ENCODE measurements at regions not wholly inside any gene's neighbourhood (a gene's known extent, or its start where the extent isn't known, plus 50 kb on each side); places are given as distances from the start of the nearest gene placed in this dataset.

DNA sequence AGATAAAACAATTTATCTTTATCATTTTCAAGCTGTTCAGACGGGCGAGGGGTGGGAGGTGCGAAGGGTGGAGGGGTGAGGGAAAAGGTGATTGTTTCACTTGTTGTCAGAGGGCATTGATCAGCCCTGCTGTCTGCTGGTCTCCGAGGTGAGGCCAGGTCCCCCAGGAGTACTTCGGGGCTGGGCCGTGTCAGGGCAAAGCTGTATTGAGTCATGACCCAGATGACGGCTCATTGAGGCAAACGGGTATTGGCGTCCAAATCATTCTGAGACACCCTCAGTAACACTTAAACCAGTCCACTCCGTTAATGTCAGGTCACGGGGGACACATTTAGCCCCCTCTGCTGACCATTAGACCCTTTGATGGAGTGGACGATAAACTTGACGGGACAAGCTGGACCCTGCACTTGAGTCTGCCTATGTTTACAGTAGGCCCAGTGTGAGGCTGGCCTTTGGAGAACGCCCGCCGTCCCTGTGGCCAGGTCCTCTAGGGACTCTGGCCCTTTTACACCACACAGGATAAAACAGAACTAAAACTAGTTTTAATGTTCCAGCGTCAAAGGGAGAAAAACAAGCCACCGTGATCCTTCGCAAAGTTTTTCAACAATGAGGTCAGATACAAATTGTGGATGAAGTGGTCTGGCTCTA, 502.2 kb upstream of the ZFHX3 start:
- Histone ChIP-seq H3K27me3 (ENCODE audit: control insufficient read depth, insufficient read depth, low read length) (peaks cover 15% of the 10 kb centered on the region), H3K9ac (ENCODE audit: low read length) (no peak overlapping the region), H3K4me1 (ENCODE audit: control insufficient read depth, insufficient read depth, low read length) (no peaks in the 10 kb centered on the region), H3K36me3 (ENCODE audit: control insufficient read depth, insufficient read depth, low read length) (no peaks in the 10 kb centered on the region), H3K9me3 (ENCODE audit: control insufficient read depth, low read length) (no peaks in the 10 kb centered on the region), H3K4me3 (ENCODE audit: low read length) (no peak overlapping the region)

DNA sequence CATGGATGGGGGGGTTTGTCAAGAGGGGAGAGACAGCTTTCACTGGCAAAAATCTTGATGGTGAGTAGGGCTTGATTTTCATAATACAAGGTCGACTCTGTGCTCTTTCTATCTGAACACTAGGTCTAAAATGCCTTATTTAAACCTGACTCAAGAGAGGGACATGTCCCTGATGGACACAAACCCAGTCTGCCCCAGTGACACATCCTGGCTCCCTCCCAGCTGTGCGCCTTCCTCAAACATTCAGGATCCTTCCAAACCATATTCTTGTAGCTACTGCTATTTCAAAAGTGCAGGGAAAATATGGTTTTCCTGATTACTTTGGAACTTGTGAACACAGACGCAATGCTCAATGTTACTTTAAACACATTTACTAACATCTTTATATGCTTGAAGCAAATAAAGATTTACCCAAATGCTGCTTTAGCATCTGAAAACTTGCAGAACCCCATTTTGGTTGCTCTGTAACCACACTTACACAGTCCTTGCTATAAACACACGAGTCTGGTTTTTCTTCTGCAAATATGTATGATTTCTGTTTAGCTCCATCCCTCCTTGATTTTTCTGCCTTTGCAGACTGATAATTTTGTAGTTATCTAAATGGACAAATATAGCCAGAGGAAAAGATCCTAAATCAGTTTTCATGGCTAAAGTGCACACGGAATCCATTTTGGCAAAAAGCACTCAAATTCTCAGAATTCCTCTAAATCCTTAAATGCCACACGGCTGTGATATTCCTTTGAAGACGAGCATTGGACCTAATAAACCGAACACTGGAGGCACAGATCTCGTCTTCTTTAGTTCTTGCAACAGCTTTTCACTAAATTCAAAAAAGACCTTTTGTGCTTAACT, 499.9 kb upstream of the ZFHX3 start:
- Histone ChIP-seq H3K27me3 (ENCODE audit: control insufficient read depth, insufficient read depth, low read length) (peaks cover 31% of the 10 kb centered on the region), H3K4me3 (ENCODE audit: low read length) (no peak overlapping the region), H3K36me3 (ENCODE audit: control insufficient read depth, insufficient read depth, low read length) (no peaks in the 10 kb centered on the region), H3K9me3 (ENCODE audit: control insufficient read depth, low read length) (no peaks in the 10 kb centered on the region), H3K4me1 (ENCODE audit: control insufficient read depth, insufficient read depth, low read length) (no peaks in the 10 kb centered on the region), H3K9ac (ENCODE audit: low read length) (no peak overlapping the region)

DNA sequence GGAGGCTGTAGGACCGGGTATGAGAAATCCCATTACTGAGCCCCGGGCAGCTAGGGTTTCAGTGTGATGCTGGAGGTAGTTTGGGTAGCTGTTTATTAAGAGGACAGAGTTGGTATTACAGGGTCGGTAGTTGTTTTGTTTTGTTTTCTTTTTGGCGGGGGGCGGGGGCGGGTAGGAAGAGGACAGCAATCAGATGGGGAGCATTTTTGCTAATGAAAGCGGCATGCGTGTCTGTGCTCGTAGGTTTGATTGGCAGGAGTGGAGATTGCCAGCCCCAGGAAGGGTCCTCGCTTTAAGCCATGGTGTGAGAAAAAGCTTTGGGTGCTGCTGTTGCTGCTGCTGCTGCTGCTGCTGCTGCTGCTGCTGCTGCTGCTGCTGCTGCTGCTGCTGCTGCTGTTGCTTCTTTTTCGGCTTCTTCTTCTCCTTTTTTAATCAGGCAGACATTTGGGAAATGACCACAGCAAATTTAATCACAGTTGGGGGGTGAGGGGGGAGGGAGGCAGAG, 498.5 kb upstream of the ZFHX3 start:
- Histone ChIP-seq H3K36me3 (ENCODE audit: control insufficient read depth, insufficient read depth, low read length) (no peaks in the 10 kb centered on the region), H3K9me3 (ENCODE audit: control insufficient read depth, low read length) (no peaks in the 10 kb centered on the region), H3K4me3 (ENCODE audit: low read length) (no peak overlapping the region), H3K4me1 (ENCODE audit: control insufficient read depth, insufficient read depth, low read length) (no peaks in the 10 kb centered on the region), H3K9ac (ENCODE audit: low read length) (no peak overlapping the region), H3K27me3 (ENCODE audit: control insufficient read depth, insufficient read depth, low read length) (peaks cover 31% of the 10 kb centered on the region)

DNA sequence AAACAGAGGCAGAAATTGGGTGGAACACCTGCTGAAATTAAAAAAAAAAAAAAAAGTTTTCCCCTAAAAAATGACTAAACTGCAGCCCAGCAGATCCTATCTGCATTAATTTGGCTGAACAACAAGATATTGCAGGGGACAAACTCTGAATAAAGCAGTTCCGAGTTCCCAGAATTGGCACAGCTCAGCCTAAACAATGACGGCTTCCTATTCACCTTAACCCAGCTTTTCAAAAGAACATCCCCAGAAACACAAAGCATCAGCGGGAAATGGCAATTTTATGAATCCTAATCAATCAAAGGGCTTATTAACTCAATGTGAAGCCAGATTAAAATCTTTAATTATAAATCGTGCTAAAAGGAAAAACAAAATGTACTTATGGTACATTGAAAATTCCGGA, 497.8 kb upstream of the ZFHX3 start:
- Histone ChIP-seq H3K27me3 (ENCODE audit: control insufficient read depth, insufficient read depth, low read length) (peaks cover 31% of the 10 kb centered on the region), H3K36me3 (ENCODE audit: control insufficient read depth, insufficient read depth, low read length) (no peaks in the 10 kb centered on the region), H3K9ac (ENCODE audit: low read length) (no peak overlapping the region), H3K4me3 (ENCODE audit: low read length) (no peak overlapping the region), H3K4me1 (ENCODE audit: control insufficient read depth, insufficient read depth, low read length) (no peaks in the 10 kb centered on the region), H3K9me3 (ENCODE audit: control insufficient read depth, low read length) (no peaks in the 10 kb centered on the region)

DNA sequence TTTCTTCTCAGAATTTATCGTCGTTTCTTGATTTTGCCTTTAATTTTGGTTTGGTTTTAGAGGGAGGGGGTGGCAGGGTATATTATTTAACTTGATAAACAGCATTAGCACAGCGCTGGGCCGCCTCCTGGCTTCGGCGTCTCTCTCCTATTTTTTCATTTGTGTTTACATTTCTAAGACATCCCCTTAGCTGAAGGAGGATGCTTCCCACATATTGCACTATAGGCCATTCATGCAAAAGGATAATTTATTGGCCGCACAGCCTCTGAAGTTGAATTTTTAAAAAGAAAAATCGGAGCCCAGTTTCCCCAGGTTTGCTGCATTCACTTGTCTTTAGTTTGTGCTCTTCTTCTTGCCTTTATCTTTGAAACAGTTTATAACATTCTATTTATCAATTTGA, 497.4 kb upstream of the ZFHX3 start:
- H3K9ac ChIP-seq (ENCODE audit: low read length): no peak overlapping the region
- H3K4me3 ChIP-seq (ENCODE audit: low read length): no peak overlapping the region
- H3K27me3 ChIP-seq (ENCODE audit: control insufficient read depth, insufficient read depth, low read length): peaks cover 31% of the 10 kb centered on the region

DNA sequence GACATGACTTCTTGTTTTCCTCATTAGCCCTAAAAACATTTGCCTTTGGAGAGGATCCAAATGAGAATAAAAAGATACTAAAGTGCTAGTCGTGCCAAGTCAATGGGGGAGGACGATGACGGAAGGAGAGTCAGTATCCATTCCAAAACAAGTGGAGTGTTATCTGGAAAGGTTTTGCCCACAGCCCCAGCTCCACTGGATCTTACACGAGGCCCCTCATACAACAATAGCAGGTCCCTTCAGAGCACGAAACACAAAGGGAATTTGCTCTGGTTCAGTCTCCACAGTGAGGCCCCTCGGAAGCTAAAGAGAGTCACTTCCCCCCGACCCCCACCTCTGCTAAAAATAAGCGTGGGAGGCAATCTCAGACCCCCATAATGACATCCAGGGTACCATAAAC, 496.9 kb upstream of the ZFHX3 start:
- Histone ChIP-seq H3K9me3 (ENCODE audit: control insufficient read depth, low read length) (no peaks in the 10 kb centered on the region), H3K27me3 (ENCODE audit: control insufficient read depth, insufficient read depth, low read length) (peaks cover 31% of the 10 kb centered on the region), H3K4me1 (ENCODE audit: control insufficient read depth, insufficient read depth, low read length) (no peaks in the 10 kb centered on the region), H3K4me3 (ENCODE audit: low read length) (no peak overlapping the region), H3K9ac (ENCODE audit: low read length) (no peak overlapping the region), H3K36me3 (ENCODE audit: control insufficient read depth, insufficient read depth, low read length) (no peaks in the 10 kb centered on the region)

More for the DNA sequence above, 497.4 kb upstream of the ZFHX3 start:
- Histone ChIP-seq H3K36me3 (ENCODE audit: control insufficient read depth, insufficient read depth, low read length) (no peaks in the 10 kb centered on the region), H3K4me1 (ENCODE audit: control insufficient read depth, insufficient read depth, low read length) (no peaks in the 10 kb centered on the region), H3K9me3 (ENCODE audit: control insufficient read depth, low read length) (no peaks in the 10 kb centered on the region)

DNA sequence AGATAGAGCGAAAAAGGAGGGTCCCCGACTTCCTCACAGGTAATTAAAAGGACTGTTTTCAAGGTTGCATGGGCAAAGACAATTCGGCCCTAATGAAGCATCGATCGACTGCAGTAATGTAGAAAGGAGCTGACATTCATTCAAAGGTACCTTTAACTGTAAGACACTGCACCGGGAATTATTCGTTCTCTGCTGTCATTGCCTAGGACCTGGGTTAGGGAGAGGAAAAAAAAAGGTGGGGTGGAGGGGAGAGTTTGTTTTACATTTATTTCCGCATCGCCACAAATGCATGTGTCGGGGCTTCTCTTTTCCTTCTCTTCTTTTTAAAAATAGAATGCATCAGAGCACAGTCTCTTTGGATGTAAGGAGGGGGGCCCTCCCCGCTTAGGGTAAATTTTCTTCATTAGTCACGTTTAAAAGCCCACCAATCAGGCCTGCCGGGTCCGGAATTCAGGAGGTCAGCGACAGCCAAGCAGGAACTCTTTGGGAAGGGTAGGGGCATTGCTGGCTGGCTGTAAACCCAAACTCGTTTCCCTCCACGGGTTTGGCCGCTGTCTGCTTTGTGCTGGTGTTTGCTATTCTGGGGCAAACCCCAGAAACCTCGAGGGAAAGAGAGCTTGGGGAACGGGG, 496.2 kb upstream of the ZFHX3 start:
- Histone ChIP-seq H3K4me3 (ENCODE audit: low read length) (no peak overlapping the region), H3K9me3 (ENCODE audit: control insufficient read depth, low read length) (no peaks in the 10 kb centered on the region), H3K36me3 (ENCODE audit: control insufficient read depth, insufficient read depth, low read length) (no peaks in the 10 kb centered on the region), H3K4me1 (ENCODE audit: control insufficient read depth, insufficient read depth, low read length) (no peaks in the 10 kb centered on the region), H3K9ac (ENCODE audit: low read length) (no peak overlapping the region), H3K27me3 (ENCODE audit: control insufficient read depth, insufficient read depth, low read length) (peaks cover 31% of the 10 kb centered on the region)

DNA sequence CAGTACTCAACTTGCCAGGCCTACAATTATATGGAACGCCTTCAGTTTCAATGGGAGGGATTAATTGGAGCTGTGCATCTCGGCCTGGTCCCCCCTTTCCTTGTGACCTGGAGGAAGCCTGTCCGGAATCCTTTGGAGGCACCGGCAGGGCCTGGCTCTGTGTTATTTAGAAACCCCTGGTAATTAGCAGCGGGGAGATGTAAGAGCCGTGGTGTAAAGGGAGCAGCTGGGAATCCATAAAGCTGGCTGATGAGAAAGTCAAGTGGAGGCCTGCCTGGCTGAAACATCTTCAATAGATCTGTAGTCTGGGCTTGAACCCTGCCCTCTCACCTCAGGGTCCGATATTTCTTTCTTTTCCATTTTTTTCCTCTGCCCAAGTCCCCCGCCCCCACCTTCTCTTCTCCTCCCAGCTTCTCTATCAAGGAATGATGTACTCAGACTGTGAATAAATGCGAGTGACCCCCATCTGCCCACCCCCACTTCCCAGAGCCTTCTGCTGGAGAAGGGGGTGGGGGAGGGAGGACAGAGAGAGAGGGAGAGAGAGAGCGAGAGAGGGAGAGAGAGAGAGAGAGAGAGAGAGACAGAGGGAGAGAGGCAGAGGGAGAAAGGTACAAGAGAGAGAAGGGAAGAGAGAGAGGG, 495.5 kb upstream of the ZFHX3 start:
- Histone ChIP-seq H3K36me3 (ENCODE audit: control insufficient read depth, insufficient read depth, low read length) (no peaks in the 10 kb centered on the region), H3K27me3 (ENCODE audit: control insufficient read depth, insufficient read depth, low read length) (peaks cover 31% of the 10 kb centered on the region), H3K4me1 (ENCODE audit: control insufficient read depth, insufficient read depth, low read length) (no peaks in the 10 kb centered on the region), H3K4me3 (ENCODE audit: low read length) (no peak overlapping the region), H3K9ac (ENCODE audit: low read length) (no peak overlapping the region), H3K9me3 (ENCODE audit: control insufficient read depth, low read length) (no peaks in the 10 kb centered on the region)

DNA sequence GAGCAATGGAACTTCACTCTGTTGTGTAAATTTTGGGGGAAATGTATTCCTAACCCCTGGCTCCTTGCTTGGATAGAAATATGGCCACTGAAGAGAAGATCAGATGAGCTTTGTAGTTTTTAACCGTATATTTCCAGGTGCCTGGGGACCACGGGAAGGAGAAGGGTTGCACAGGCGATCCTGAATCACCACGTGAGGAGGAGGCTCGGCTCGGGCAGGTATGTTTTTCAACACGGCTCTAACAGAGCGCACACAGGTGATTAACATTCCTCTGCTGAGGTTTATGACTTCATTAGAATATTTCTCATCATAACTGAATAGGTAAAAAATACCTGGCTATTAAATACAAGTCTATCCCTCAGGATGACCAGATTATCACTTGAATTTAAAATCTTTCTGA, 495.0 kb upstream of the ZFHX3 start:
- H3K9me3 ChIP-seq (ENCODE audit: control insufficient read depth, low read length): no peaks in the 10 kb centered on the region
- H3K27me3 ChIP-seq (ENCODE audit: control insufficient read depth, insufficient read depth, low read length): peaks cover 31% of the 10 kb centered on the region
- no peak overlapping the region for H3K9ac ChIP-seq (ENCODE audit: low read length)
- H3K4me3 ChIP-seq (ENCODE audit: low read length): no peak overlapping the region
- no peaks in the 10 kb centered on the region for H3K4me1 ChIP-seq (ENCODE audit: control insufficient read depth, insufficient read depth, low read length)
- no peaks in the 10 kb centered on the region for H3K36me3 ChIP-seq (ENCODE audit: control insufficient read depth, insufficient read depth, low read length)

DNA sequence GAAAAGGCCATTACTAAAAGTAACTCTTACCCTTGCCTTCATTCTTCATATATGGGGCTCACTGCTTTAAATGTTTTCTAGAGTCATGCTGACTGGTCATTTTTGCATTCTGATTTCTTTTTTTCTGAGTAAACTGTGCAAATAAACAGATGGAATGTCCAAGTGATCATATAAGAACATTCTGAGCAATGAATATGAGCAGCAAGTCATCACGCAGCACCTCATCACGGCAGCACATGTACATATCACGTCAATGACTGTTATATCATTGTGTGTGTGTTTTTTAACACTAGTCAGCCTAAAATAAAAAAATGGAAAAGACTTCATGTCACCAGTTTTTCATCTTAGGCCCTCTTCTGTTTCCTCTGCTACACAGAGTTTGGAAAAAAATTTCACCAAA, 490.0 kb upstream of the ZFHX3 start:
- no peaks in the 10 kb centered on the region for H3K36me3 ChIP-seq (ENCODE audit: control insufficient read depth, insufficient read depth, low read length)
- no peaks in the 10 kb centered on the region for H3K9me3 ChIP-seq (ENCODE audit: control insufficient read depth, low read length)
- H3K4me3 ChIP-seq (ENCODE audit: low read length): no peak overlapping the region
- H3K4me1 ChIP-seq (ENCODE audit: control insufficient read depth, insufficient read depth, low read length): no peaks in the 10 kb centered on the region
- H3K27me3 ChIP-seq (ENCODE audit: control insufficient read depth, insufficient read depth, low read length): no peaks in the 10 kb centered on the region
- no peak overlapping the region for H3K9ac ChIP-seq (ENCODE audit: low read length)

DNA sequence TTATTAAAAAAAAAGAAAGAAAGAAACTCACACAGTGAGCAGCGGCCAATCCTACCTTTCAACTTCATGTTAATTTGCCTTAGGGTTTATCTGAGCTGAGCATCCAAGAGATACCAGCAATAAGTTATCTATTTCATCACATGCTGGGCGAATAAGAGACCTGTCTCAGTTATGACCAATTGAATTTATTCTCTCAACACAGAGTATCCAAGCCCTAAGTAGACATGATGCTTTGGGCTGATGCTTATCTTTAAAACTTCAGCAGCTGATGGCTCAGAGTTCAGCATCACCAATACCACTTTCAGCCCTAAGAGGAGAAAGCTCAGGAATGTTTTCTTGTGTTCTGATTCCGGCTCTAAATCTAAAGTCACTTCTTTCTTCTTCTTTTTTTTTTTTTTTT, 489.0 kb upstream of the ZFHX3 start:
- H3K4me1 ChIP-seq (ENCODE audit: control insufficient read depth, insufficient read depth, low read length): no peaks in the 10 kb centered on the region
- no peaks in the 10 kb centered on the region for H3K9me3 ChIP-seq (ENCODE audit: control insufficient read depth, low read length)
- no peak overlapping the region for H3K4me3 ChIP-seq (ENCODE audit: low read length)
- no peaks in the 10 kb centered on the region for H3K27me3 ChIP-seq (ENCODE audit: control insufficient read depth, insufficient read depth, low read length)
- no peaks in the 10 kb centered on the region for H3K36me3 ChIP-seq (ENCODE audit: control insufficient read depth, insufficient read depth, low read length)
- H3K9ac ChIP-seq (ENCODE audit: low read length): no peak overlapping the region

DNA sequence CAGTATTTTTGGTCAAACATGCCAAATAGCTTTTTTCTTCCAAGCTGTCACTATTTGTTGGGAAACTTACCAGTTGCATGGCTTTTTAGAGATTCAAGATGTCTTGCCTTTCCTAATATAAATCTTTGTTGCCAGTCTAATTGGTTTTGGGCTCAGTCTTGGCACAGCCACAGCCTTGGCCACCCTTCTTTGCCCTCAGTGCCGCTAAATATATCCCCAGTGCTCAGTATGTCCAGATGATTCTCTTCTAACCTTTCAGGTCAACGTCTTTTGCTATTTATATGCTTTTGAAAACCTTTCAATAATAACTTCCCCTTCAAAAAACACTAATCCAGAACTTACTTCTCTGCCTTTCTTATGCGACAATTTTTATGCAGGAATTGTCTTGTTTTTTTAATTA, 483.1 kb upstream of the ZFHX3 start:
- no peaks in the 10 kb centered on the region for H3K4me1 ChIP-seq (ENCODE audit: control insufficient read depth, insufficient read depth, low read length)
- no peaks in the 10 kb centered on the region for H3K27me3 ChIP-seq (ENCODE audit: control insufficient read depth, insufficient read depth, low read length)
- no peak overlapping the region for H3K4me3 ChIP-seq (ENCODE audit: low read length)
- H3K9ac ChIP-seq (ENCODE audit: low read length): no peak overlapping the region
- H3K9me3 ChIP-seq (ENCODE audit: control insufficient read depth, low read length): no peaks in the 10 kb centered on the region
- no peaks in the 10 kb centered on the region for H3K36me3 ChIP-seq (ENCODE audit: control insufficient read depth, insufficient read depth, low read length)
